CD14-positive monocyte (primary cell): ENCODE measurements at regions not wholly inside any gene's neighbourhood (a gene's known extent, or its start where the extent isn't known, plus 50 kb on each side); places are given as distances from the start of the nearest gene placed in this dataset.

Experiments
- DNase-seq, 3 donors: peaks; one replicate each; pipeline ENCODE4 v3.0.0-alpha.2; 2011 to 2022
- H2AFZ ChIP-seq: 2 replicates; pipeline ENCODE4 v1.6.0; 2012; ENCODE audit warnings: mild to moderate bottlenecking, low read depth, low read length, inconsistent platforms; ENCODE audit not compliant: insufficient read depth, poor library complexity, severe bottlenecking
- H3K27ac ChIP-seq, 2 donors: 1 replicate in 1 of 2; 2 replicates in 1 of 2; pipeline ENCODE4 v1.5.1; 2012 to 2013; ENCODE audit warnings: low read length in 2 of 2, control low read depth in 1 of 2, inconsistent platforms in 1 of 2, low read depth in 1 of 2, mild to moderate bottlenecking in 1 of 2
- H3K27me3 ChIP-seq, 2 donors: one replicate each; pipeline versions ENCODE4 v1.6.0 to v1.6.1; 2011 to 2013; ENCODE audit warnings: low read length in 2 of 2; ENCODE audit not compliant: control insufficient read depth in 2 of 2, insufficient read depth in 2 of 2
- H3K36me3 ChIP-seq, 2 donors: replicated peaks in 1 of 2; 1 replicate in 1 of 2; 2 replicates in 1 of 2; pipeline versions ENCODE4 v1.5.1 to v1.6.1; 2012 to 2013; ENCODE audit warnings: low read length in 2 of 2, control low read depth in 1 of 2, inconsistent platforms in 1 of 2, mild to moderate bottlenecking in 1 of 2; ENCODE audit not compliant: insufficient read depth in 2 of 2, control insufficient read depth in 1 of 2
- H3K4me1 ChIP-seq, 2 donors: 1 replicate in 1 of 2; 2 replicates in 1 of 2; pipeline versions ENCODE4 v1.5.1 to v1.6.1; 2012 to 2013; ENCODE audit warnings: low read length in 2 of 2, control low read depth in 1 of 2, inconsistent platforms in 1 of 2, mild to moderate bottlenecking in 1 of 2, moderate library complexity in 1 of 2; ENCODE audit not compliant: insufficient read depth in 2 of 2, control insufficient read depth in 1 of 2
- H3K4me2 ChIP-seq: replicated peaks from 2 replicates; pipeline ENCODE3; 2012; ENCODE audit warnings: low read length, moderate library complexity, mild to moderate bottlenecking; ENCODE audit not compliant: poor library complexity, severe bottlenecking; ENCODE audit errors: extremely low read depth
- H3K4me3 ChIP-seq, 3 experiments: fragments of 200-600 bp in 1 of 3; sonication (generic) in 1 of 3; replicated peaks in 1 of 3; 1 replicate in 2 of 3; 2 replicates in 1 of 3; pipeline ENCODE4 v1.5.1; 2011 to 2013; ENCODE audit warnings: low read length in 3 of 3, mild to moderate bottlenecking in 3 of 3, control low read depth in 2 of 3, low read depth in 2 of 3, inconsistent platforms in 1 of 3, moderate library complexity in 1 of 3
- H3K79me2 ChIP-seq: 2 replicates; pipeline ENCODE4 v1.6.0; 2012; ENCODE audit warnings: mild to moderate bottlenecking, control low read depth, inconsistent platforms, low read length, moderate library complexity; ENCODE audit not compliant: insufficient read depth
- H3K9ac ChIP-seq: 2 replicates; pipeline ENCODE4 v1.6.0; 2017; ENCODE audit warnings: low read length, mild to moderate bottlenecking; ENCODE audit not compliant: insufficient read depth, poor library complexity, severe bottlenecking
- H3K9me3 ChIP-seq, 2 donors: replicated peaks in 1 of 2; 1 replicate in 1 of 2; 2 replicates in 1 of 2; pipeline versions ENCODE4 v1.5.1 to v1.6.1; 2012 to 2013; ENCODE audit warnings: low read length in 2 of 2, control low read depth in 1 of 2; ENCODE audit not compliant: control insufficient read depth in 1 of 2, insufficient read depth in 1 of 2
- H4K20me1 ChIP-seq: 2 replicates; pipeline ENCODE4 v1.6.0; 2012; ENCODE audit warnings: mild to moderate bottlenecking, low read length, control low read depth, moderate library complexity; ENCODE audit not compliant: insufficient read depth
- H3K27ac Mint-ChIP-seq, 7 donors: one replicate each; pipeline ENCODE4 v1.8.0; 2020; ENCODE audit warnings: mild to moderate bottlenecking in 7 of 7, mixed read lengths in 7 of 7, moderate library complexity in 6 of 7, inconsistent platforms in 2 of 7
- H3K27me3 Mint-ChIP-seq, 3 donors: one replicate each; pipeline ENCODE4 v1.8.0; 2021 to 2022; ENCODE audit warnings: low read depth in 3 of 3, mild to moderate bottlenecking in 3 of 3, mixed read lengths in 3 of 3, moderate library complexity in 3 of 3, inconsistent platforms in 1 of 3
- H3K36me3 Mint-ChIP-seq, 2 donors: one replicate each; pipeline ENCODE4 v1.8.0; 2020; ENCODE audit warnings: mixed read lengths in 2 of 2, inconsistent platforms in 1 of 2, mild to moderate bottlenecking in 1 of 2
- H3K4me1 Mint-ChIP-seq: one replicate; pipeline ENCODE4 v1.8.0; 2020; ENCODE audit warnings: mild to moderate bottlenecking, mixed read lengths
- H3K4me3 Mint-ChIP-seq, 2 donors: one replicate each; pipeline ENCODE4 v1.8.0; 2020; ENCODE audit warnings: mild to moderate bottlenecking in 2 of 2, mixed read lengths in 2 of 2, moderate library complexity in 1 of 2
- H3K9me3 Mint-ChIP-seq, 7 donors: one replicate each; pipeline ENCODE4 v1.8.0; 2020 to 2022; ENCODE audit warnings: mixed read lengths in 7 of 7, mild to moderate bottlenecking in 6 of 7, moderate library complexity in 6 of 7, inconsistent platforms in 2 of 7
- WGBS: methylation state at CpG from one replicate; pipeline ENCODE4 v1.1.5; 2013; ENCODE audit warnings: missing lambda C conversion rate; ENCODE audit not compliant: insufficient coverage; 5-methylcytosine and 5-hydroxymethylcytosine counted together
- intact Hi-C, 2 donors: fragments of 100-400 bp; cut with micrococcal nuclease; formaldehyde crosslinking; loops; one replicate each; pipeline versions ENCODE4 v1.15.0 to v1.15.1; 2023
- TF ChIP-seq, protein P1 (sequence below): fragments of 200-600 bp; IDR thresholded peaks from one replicate; pipeline ENCODE4 v1.8.0; 2022; ENCODE audit warnings: antibody characterized with exemption, mild to moderate bottlenecking

DNA sequence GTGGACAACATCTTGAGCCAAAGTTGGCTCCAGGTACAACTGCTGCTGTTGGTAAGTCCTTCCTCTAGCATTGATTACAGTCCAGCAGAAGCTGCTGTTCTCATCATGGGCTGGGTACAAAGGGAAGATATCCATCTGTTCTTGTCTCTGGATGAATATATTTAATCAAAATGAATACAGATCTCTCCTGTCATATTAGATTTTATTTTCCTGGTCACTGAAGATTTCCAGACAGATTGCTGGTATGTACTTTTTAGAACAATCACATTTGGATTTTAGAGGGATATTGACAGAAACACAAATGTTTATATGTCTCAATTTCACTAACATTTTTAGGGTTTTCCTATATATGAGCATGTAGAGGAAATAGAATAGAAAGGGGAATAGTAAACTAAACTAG, 155.4 kb upstream of the FHL2 start:
- Mint-ChIP-seq H3K4me3 (no peak overlapping the region), H3K4me1 (no peaks in the 10 kb centered on the region), H3K27ac (no peak overlapping the region), H3K36me3 (no peaks in the 10 kb centered on the region), H3K9me3 (no peaks in the 10 kb centered on the region), H3K27me3 (peaks cover 17 to 32% (median 18%) of the 10 kb centered on the region in 3 donors)
- Histone ChIP-seq H3K79me2 (no peaks in the 10 kb centered on the region), H3K9ac (no peak overlapping the region), H3K4me2 (no peak overlapping the region), H3K9me3 (no peaks in the 10 kb centered on the region), H2AFZ (no peak overlapping the region), H3K4me3 (no peak overlapping the region), H4K20me1 (no peaks in the 10 kb centered on the region), H3K36me3 (no peaks in the 10 kb centered on the region), H3K4me1 (no peaks in the 10 kb centered on the region), H3K27ac (no peak overlapping the region), H3K27me3 (peaks cover 2 to 5% of the 10 kb centered on the region in 2 donors)
- TF ChIP-seq, protein P1, sequence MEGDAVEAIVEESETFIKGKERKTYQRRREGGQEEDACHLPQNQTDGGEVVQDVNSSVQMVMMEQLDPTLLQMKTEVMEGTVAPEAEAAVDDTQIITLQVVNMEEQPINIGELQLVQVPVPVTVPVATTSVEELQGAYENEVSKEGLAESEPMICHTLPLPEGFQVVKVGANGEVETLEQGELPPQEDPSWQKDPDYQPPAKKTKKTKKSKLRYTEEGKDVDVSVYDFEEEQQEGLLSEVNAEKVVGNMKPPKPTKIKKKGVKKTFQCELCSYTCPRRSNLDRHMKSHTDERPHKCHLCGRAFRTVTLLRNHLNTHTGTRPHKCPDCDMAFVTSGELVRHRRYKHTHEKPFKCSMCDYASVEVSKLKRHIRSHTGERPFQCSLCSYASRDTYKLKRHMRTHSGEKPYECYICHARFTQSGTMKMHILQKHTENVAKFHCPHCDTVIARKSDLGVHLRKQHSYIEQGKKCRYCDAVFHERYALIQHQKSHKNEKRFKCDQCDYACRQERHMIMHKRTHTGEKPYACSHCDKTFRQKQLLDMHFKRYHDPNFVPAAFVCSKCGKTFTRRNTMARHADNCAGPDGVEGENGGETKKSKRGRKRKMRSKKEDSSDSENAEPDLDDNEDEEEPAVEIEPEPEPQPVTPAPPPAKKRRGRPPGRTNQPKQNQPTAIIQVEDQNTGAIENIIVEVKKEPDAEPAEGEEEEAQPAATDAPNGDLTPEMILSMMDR, result no peak
- no peak for DNase-seq
- intact Hi-C loops, result no loop called here

DNA sequence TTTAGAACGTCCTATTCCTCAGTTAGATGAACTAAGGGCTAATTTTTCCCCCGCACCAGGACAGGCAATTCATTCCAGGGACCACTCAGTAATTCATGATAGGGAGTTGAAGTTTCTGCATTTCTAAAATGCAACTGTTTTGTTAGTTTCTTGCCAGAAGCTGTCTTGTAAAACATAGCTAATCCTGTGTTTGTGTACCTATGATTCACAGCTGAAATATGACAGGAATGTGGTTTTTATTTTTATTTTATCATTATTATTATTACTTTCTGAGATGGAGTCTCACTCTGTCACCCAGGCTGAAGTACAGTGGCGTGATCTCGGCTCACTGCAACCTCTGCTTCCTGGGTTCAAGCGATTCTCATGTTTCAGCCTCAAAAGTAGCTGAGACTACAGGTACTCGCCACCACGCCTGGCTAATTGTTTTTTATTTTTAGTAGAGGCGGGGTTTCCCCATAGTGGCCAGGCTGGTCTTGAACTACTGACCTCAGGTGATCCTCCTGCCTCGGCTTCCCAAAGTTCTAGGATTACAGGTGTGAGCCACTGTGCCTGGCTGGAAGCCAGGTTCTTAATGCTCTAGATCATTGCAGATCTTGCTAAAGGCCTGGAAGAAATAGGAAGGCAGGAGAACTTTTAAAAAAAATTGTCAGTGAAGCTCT, 154.8 kb upstream of the FHL2 start:
- H3K27me3 Mint-ChIP-seq, result peaks cover 16 to 27% (median 17%) of the 10 kb centered on the region in 3 donors
- H3K27ac Mint-ChIP-seq, result no peak overlapping the region
- H3K27ac ChIP-seq, result no peak overlapping the region
- H3K4me3 ChIP-seq, result no peak overlapping the region
- TF ChIP-seq, protein P1, result no peak
- no peaks in the 10 kb centered on the region for H3K4me1 ChIP-seq
- H3K9me3 Mint-ChIP-seq, result no peaks in the 10 kb centered on the region
- H3K4me3 Mint-ChIP-seq, result no peak overlapping the region
- H3K4me2 ChIP-seq, result no peak overlapping the region
- no peak overlapping the region for H2AFZ ChIP-seq
- no peaks in the 10 kb centered on the region for H3K79me2 ChIP-seq
- no peaks in the 10 kb centered on the region for H3K4me1 Mint-ChIP-seq
- peaks cover 2 to 5% of the 10 kb centered on the region in 2 donors for H3K27me3 ChIP-seq
- intact Hi-C loops, result no loop called here
- H3K36me3 ChIP-seq, result no peaks in the 10 kb centered on the region
- H3K36me3 Mint-ChIP-seq, result no peaks in the 10 kb centered on the region
- no peak for DNase-seq
- no peaks in the 10 kb centered on the region for H4K20me1 ChIP-seq
- no peaks in the 10 kb centered on the region for H3K9me3 ChIP-seq
- H3K9ac ChIP-seq, result no peak overlapping the region
- 81% methylated on average over 3 of the region's 9 CpGs for WGBS
